HG03108 (cell line): ENCODE measurements at regions not wholly inside any gene's neighbourhood (a gene's known extent, or its start where the extent isn't known, plus 50 kb on each side); places are given as distances from the start of the nearest gene placed in this dataset.

ENCODE experiments used
- ATAC-seq: cut with Tn5 transposase; IDR thresholded peaks from one replicate; pipeline ENCODE4 v1.9.1; 2021; ENCODE audit warnings: moderate library complexity; ENCODE audit not compliant: unreplicated experiment

DNA sequence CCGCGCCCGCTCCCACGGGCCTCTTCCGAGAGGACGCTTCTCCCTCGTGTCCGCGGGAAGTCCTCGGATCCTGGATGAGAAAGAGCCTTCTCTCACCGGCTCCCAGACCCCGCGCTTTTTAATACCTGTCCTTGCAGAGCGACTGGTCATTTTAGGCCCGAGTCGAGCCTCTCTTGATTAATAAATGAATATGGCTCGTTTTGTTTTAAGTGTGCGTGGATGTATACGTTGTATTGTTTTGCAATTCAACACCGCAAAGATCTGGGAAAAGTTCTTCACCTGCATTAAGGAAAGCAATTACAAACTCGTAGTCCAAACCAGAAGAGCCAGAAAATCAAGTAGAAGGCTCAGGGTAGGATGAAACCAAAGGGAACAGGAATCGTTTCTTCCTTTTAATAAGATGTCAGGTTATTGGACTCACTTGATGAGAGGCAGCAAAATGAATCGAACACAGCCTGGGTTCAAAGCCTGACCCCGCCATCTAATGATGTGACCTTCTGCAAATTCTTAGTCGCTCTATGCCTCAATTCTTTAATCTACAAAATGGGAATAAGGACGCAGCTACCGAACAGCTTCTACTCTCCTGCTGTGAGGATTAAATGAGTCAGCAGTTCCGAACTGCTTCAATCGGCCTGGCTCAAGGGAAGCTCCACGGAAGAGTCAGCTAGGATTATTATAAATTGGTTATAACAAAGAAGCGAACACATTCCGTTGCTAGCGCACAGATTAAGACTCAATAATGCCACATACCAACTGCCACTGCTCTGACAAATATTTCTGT, 277.8 kb upstream of the NEBL start:
- no peak for ATAC-seq

DNA sequence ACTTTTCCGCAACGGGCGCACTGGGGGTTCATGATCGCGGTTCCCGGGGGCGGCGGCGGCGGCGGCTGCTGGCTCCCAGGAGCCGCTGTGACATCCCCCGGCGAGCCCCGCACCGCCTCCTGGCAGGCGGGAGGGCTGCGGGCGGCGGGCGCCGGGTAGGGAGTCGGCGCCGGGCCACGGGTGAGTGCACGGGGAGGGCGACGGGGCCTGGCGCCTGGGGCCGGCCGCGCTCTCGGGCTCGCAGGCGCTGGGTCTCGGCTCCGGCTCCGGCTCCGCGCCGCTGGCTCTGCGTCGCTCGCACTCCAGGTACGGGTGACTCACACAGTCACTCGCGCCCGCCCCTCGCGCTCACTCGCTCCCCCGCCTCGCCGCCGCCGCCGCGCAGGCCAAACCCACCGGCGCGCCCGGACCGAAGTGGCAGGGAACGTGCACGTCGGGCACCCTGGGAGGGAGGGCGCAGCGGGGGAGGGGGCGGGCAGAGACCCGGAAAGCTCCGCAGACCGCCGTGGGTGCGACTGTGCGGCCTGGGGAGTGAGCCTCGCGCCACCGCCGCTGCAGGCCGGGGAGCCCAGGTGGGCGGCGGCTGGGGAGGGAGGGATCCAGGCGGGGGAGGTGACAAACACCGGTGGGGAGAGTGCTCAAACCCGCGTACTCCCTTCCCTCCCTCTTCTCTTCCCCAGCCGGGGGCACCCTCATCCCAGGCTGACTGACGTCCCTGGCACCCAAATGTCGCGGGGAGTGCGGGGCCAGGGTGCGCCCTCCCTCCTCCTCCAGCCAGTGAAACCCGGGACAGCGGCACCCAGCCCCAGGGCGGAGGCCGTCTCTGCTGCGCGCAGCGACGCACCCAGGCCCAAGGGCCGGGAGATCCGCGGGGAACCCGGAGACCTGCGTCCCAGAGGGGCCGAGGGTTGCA, 276.9 kb upstream of the NEBL start:
- ATAC-seq = no peak

DNA sequence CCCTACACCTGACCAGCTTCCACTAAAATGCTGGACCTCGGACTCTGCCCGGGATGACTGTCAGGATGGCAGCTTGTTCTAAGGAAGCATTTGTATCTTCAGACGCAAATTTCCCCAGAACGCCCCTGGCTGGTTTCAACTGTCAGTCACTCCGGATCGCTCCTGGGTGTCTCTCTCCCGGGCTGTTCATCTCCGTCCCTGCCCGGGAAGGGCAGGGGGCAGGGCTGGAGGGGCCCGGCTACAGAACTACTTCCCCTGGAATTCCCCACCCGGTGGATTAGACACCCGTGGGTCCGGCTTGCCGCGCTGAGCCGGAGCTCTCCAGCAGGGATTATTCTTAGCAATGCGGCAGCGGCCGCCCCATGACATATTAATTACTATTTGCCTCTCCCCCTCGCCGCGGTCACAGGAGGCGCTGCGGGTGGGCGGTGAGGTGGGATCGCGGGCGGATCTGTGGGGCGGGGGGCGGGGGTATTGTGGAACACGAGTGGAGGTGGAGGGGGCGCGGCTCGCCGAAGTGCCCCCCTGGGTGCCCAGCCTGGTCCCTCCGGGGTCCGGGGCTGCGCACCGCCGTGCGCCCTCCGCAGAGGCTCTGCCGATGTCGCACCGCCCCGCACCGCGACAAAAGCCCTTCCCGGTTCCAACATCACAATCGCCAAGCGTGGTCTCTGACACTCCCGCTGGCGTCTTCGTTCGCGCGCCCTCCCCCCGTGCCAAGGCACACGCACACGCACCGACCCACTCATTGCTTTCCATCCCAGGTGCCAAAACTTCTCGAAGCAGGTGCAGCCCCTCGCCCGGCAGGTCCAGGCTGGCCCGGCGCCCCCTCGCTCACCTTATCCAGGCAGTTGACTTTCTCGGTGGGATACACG, 276.1 kb upstream of the NEBL start:
- no peak for ATAC-seq

DNA sequence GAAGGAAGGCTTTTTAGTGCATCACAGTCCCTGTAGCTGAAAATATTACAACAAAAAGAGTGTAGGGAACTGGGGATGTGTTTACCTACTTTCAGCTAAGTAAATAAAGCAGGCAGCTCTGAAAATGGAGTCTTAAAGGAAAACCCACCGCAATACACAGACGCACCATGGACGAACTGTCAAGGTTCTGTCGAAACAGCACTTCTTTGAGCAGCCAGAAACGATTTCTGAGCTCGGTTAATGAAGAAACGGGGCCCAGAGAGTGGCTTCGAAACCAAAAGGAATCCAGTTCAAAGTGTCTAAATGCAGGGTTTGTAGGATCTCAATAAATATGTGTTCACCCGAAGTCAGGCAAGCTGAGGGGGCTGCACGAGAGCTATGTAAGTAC, 275.4 kb upstream of the NEBL start:
- no peak for ATAC-seq

DNA sequence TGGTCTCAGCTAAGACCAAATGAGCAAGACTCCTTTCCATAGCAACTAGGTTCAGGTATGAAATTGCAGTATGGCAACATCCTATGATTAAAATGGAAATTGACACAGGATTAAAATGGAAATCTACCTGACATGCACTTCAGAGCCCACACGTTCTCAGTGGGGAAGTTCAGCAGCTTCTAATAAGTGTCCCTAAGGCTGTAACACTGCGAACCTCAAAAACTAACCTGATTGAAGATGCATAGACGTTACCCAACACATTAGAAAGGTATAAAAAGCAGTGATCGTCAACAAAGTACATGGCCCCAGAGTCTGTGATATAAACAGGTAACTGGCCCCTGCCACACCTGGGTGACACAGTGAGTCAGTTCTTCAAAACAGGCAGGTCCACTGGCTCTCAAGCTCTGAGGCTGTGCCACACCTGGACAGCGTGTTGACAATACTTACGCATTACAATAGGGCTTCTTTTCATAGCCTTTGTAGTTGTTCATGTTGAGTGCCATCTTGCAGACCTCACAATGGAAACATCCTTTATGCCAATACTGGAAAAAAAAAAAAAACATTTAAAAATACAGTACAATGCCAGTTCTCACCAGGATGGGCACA, 274.9 kb upstream of the NEBL start:
- ATAC-seq = no peak

DNA sequence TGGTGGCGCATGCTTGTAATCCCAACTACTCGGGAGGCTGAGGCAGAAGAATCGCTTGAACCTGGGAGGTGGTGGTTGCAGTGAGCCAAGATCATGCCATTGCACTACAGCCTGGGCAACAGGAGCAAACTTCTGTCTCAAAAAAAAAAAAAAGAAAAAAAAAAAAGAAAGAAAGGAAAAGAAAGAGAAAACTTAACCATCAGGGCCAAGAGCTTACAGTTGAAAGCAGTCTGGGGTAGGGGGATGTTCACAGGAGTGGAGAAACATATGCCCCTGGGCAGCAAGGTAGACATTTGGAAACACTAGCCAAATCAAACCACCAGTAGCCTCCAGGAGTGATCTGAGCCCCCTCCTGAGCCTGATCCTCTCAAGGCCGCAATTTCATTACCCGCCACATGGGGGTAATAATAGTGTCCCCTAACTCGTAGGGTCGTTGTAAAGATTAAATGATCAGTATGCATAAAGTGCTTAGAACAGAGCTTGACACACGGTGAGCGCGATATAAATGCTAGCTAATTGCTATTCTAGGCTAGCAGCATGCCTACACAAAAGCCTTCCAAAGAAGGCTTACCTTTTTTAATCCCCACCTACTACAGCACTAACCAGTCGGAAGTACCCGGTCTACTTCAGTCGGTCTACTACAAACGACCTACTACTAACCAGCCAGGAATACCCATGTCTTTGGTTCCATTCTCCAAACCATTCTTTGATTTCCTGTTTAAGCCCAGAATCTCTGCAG, 274.3 kb upstream of the NEBL start:
- no peak for ATAC-seq

DNA sequence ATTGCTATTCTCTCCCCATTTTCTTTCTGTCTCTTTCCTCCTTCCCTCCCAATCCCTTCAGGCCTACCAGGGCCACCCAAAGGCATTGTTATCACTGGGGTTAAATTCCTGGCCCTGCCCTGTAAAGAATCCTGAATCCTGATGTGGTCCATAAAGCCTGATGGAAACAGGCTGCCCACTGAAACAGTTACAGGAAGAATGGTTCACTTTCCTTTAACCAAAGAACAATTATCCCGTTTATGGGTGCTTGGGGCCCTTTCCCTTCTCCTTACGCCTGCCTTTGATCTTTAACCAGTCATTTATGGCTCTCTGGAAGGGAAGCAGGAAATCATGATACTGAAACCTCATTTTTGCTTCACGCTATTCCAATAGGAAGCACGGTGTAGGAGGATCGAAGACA, 273.1 kb upstream of the NEBL start:
- no peak for ATAC-seq

DNA sequence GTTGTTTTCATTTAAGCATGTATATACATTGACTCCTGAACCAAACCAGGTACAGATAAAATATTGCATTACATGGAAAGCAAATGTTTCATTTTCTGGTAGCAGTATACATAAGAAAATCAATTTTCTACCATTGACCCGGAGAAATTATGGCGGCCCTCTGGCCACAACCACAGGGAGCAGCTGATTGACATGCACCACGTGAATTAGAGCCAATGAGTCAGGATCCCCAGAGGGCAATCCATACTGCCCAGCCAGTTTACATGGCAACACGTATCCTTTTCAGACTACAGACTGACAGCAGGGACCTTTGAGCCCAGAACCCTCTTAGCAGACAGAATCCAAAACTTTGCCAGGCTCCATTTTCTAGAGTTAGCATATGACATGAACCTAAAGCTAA, 272.2 kb upstream of the NEBL start:
- no peak for ATAC-seq

DNA sequence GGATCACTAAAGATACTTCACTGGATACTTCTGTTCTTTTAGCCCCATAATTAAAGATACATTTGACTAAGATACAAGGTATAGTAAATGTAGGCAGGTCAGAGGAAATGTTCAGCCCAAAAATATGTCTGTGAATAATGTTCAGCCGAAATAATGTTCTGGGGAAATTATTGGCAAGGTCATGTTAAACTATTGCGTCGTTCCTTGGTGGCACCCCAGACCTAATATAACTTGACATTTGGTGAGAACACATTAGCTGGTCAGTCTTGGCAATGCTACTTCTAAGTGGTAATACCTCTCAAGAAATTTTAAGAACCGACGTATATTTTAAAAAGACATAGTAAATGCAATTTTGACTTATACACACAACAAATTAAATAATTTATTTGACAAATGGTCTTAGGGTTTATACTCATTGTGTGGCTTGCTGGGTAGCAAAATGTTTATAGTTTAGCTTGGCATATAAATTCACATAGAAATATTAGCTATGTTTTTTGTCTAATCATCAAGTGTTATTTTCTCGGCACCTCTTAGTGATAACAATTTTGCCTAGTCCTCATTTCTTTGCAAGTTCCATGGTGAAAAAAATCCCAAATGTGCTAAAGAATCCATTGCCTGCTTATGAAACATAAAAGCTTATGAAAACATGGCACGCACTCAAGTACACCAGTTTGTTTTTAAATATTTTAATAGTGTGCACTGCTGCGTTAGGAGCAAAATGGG, 270.3 kb upstream of the NEBL start:
- ATAC-seq = no peak

DNA sequence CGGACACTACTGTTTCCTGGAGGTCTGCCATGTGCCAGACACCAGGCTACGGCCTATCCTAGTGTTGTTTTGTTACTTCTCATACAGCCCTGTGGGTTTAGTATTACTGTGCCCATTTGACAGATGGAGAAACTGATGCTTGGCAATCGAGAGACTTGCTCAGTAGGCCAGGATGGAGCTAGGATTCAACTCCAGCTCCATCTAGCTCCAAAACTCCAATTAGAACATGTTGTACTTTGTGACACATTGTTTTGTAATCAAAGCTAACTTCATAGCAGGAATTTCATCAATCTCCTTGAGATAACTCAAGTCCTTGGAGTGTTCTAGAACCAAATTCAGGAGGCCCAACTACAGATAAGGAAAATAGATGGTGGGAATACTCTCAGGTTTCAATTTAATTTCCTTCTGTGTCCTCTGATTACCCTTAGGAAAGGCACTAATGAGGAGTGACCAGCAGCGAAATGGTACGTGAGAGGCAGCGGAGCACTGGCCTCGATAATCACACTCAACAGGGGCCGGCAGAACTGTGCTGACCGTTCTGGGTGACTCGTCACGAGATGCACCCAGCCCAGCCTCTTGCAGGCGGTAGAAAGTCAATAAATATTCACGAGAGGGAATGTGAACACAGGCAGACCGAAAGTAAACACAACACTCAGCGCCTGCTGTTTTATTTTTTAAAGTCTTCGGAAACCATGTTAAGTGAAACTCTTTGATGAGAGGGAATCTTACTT, 269.6 kb upstream of the NEBL start:
- no peak for ATAC-seq

DNA sequence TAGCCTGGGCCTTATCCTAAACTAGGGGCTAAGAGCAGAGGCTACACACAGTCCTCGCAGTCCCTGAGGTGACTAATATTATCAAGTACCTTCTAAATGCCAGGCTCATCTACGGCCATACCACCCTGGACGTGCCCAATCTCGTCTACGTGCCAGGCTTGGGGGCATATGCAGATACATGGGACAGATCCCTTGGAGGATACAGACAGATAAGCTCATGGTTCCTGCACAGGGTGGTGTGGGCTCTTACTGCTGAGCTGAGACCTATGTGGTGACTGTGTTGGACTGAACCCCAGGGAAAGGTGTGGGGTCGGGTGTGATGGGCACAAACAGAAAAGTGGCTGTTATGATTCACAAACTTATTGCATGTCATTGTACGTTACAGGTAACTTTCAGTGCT, 268.4 kb upstream of the NEBL start:
- no peak for ATAC-seq

DNA sequence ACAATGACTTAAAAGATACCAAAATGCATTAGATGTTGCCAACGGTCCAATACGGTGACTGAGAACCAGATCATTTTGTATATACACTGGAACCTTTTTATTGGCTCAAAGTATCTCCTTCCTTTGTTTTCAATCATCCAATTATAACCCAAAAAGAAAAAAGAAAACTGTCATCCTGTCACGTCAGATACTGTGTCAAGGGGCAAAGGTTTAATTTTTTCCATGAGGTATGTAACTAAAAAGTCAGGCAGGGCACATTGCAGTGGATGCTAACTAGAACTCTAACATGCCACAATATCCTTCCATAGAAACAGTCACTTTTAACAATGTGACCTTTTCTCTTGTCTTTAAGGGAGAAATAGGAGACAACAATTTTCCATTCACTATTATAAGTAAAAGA, 267.6 kb upstream of the NEBL start:
- no peak for ATAC-seq

DNA sequence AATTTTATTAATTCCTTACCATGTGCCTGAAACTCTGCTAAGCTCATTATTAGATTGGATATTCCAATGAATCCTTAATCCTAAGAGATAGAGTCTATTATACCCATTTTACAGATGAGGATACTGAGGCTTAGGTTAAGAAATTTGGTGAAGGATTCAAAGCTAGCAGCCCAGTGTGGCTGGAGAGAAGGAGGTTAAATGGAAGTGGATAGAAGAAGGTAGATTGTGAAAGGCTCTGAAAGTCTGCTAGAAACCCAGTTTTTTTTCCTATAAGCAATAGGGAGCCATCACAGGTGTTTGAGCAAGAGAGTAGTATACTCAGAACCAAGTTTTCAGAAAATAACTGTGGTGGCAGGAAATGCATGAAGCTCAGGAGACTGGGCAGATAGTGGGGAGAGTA, 265.8 kb upstream of the NEBL start:
- no peak for ATAC-seq

DNA sequence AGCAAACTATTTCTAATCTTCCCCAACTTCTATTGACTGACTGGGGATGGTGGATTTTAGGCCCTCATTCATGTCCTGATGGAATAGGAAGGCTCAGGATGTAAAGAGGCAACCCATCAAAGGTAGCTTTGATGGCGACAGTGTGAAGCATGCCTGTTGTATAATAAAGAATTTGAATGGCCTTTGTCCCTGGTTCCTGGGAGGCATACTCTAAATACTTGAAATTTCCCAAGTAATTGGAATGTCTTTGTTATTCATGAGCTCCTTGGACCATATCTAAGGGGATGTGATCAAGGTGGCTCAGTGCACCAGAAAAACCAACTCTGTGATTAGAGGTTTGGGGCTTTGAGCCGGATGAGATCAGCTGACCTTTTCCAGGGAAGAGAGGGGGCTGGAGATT, 264.5 kb upstream of the NEBL start:
- no peak for ATAC-seq

DNA sequence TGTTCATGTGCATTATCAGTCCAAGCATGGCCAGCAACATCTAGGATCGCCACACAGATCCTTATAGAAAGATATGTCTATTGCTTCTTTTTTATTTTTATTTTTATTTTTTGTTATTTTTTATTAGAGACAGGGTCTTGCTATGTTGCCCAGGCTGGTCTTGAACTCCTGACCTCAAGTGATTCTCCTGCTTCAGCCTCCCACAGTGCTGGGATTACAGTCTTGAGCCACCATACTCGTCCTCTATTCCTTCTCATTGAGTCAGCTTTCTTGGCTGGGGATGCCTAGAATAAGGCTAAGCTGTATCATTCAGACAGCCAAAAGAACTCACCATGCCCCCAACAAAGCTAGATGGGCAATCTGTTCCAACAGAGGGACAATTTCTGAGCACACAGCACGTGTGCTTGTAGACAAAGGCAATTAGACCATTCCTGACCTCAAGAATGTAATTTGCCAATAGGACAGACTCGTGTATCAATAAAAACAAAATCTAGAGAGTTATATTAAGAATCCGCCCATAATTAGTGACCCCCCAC, 264.0 kb upstream of the NEBL start:
- ATAC-seq = no peak

DNA sequence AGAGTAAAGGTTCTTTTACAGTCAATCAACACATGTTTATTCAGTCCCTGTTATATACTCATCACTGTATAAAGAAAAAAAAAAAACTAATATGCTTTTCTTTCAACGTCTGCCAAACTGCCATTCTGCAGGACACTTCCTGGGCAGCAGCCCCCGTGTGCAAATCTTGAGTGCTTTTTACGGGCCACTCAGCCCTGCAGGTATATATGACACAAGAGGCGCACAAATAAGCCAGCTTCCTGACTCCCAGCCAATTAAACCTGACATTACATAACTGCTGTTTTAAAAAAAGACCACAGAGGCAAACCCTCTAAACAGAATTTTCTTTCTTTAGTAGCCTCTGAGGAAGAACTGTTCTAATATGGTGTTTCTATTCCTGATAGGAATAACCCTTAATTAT, 263.0 kb upstream of the NEBL start:
- ATAC-seq = no peak

DNA sequence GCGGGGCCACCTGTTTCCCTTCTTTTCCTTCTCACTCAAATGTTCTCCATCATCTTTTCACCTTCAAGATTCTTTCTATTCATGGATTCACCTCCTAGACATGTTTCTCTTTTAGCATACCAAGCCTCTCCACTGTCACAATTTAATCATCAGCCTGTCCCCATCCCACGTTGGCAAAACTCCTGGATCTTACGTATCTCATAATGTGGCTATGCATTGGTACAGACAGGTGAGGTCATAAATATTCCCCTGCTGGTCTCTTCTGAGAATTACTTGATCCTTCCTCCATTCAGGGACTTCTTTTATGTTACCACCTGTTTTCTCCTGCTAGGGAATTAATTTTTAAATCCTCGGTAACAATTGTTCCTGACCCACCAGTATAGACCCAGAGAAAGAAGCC, 262.6 kb upstream of the NEBL start:
- no peak for ATAC-seq

DNA sequence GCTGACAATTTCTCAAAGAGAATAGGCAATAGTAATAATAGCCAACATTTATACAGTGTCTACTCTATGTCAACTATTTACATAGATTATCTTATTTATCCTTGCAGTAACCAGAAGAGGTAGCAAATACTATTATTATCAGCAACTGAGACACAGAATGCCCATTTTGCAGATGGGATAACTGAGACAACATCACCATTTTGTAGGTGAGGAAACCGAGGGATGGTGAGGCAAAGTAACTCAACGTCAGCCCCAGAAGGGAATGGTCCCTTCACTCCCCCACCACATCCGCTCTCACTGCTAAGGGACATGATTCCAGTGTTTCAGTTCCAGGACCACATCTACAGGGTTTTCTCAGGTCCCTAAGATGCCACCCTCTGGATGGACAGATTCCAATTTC, 261.2 kb upstream of the NEBL start:
- no peak for ATAC-seq

DNA sequence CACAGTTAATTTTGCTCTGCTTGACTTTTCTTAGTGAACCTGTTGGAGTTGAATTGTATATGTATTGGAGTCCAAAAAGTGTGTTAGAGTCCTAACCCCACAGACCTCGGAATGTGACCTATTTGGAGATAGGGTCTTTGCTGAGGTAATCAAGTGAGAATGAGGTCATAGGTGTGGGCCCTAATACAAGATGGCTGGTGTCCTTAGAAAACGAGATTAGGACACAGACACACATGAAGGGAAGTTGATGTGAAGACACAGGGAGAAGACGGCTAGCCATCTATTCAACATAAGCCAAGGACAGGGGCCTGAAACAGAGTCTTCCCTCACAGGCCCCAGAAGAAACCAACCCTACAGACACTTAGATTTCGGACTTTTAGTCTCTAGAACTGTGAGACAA, 260.6 kb upstream of the NEBL start:
- no peak for ATAC-seq
